Fibroblast of villous mesenchyme (primary cell): ENCODE measurements at regions not wholly inside any gene's neighbourhood (a gene's known extent, or its start where the extent isn't known, plus 50 kb on each side); places are given as distances from the start of the nearest gene placed in this dataset.

ENCODE experiments used
- DNase-seq: peaks from one replicate; pipeline ENCODE4 v3.0.0-alpha.2; 2010; ENCODE audit warnings: low read depth
- H3K4me3 ChIP-seq: 2 replicates; pipeline ENCODE4 v1.5.1; 2011; ENCODE audit warnings: low read depth, mild to moderate bottlenecking, low read length
- CTCF ChIP-seq: IDR thresholded peaks from 2 replicates; pipeline ENCODE4 v1.5.1; 2012; ENCODE audit warnings: low read depth, mild to moderate bottlenecking, low read length; ENCODE audit not compliant: insufficient read depth

DNA sequence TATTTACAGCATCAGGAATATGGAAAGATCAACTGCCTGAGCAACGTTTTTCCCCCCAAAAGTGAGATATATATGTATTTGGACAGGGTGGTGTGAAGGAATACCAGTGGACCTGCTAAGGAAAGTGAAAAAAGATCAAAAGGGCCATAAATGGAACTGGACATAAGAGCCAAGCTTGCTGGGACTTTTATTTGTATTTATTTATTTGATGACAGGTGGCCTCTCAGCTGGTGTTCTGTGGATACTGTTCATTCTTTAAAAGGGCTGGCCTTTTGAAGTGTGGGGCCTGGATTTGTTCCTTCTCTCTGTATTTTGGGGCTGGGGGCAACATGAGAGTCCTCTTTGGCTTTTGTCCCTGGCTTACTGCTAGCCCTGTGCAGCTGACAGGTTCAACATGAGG is 306.6 kb upstream of the N4BP1 start:
- H3K4me3 ChIP-seq, result no peak overlapping the region
- DNase-seq, result no peak
- no peak for TF ChIP-seq CTCF

- TF ChIP-seq CTCF, result no peak
- no peak for DNase-seq
- no peak overlapping the region for H3K4me3 ChIP-seq
Observed at GRCh38 chr16:48914070-48914469, 304.1 kb upstream of the N4BP1 start.

- no peak overlapping the region for H3K4me3 ChIP-seq
- DNase-seq, result no peak
- TF ChIP-seq CTCF, result no peak
Observed at GRCh38 chr16:48913384-48913783, 303.4 kb upstream of the N4BP1 start.

- no peak for DNase-seq
- TF ChIP-seq CTCF, result no peak
- no peak overlapping the region for H3K4me3 ChIP-seq
Observed at GRCh38 chr16:48912360-48912759, 302.4 kb upstream of the N4BP1 start.

DNA sequence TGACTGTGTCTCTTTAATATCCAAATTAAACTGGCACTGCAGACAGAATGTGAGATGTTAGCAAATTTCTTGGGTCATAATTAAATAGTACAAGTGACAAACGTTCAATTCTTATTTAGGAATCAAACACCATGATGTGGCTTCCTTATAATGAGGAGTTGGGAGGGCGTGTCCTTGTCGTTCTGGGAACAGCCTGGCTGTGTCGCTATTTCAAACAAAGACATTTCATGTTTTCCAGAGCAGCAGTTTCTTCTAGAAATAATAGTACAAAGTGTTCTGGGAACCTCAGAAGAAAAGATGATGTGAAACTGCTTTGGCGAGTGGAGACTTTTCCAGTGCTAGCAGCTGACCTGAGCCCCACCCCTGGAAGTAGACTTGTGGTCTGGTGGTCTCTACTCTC is 301.7 kb upstream of the N4BP1 start:
- no peak overlapping the region for H3K4me3 ChIP-seq
- no peak for TF ChIP-seq CTCF
- DNase-seq, result no peak

GRCh38 chr16:48910214-48910613 is 300.2 kb upstream of the N4BP1 start:
- H3K4me3 ChIP-seq, result no peak overlapping the region
- DNase-seq, result no peak
- TF ChIP-seq CTCF, result no peak

DNA sequence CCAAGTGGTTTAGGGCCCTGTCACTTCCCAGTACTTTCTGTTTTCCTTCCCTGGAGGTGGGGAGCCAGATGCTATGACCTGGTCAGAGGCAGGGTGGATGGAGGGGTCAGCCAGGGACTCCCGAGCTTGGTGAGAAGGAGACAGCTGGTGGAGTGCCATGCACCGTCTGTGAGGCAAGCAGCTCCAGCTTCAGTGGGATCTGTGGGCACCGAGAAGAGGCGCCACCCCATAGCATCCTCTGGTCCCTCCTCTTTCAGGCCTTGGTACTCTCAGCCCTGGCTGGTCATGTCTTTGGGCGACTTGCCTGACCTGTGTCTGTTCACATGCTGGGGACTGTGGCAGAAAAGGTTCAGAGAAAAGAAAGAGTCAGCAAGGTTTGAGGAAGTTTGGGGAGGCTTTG is 299.3 kb upstream of the N4BP1 start:
- no peak for DNase-seq
- TF ChIP-seq CTCF, result no peak
- H3K4me3 ChIP-seq, result no peak overlapping the region
